DMS153 treated with DMSO at 0.1 percent for 48 hours (cell line): ENCODE measurements at regions not wholly inside any gene's neighbourhood (a gene's known extent, or its start where the extent isn't known, plus 50 kb on each side); places are given as distances from the start of the nearest gene placed in this dataset.
A peak's percentile ranks its signal among the peaks of the same experiment; 100 is the strongest.

Experiments
- DNase-seq: peaks from one replicate; lab custom pipeline; 2025; ENCODE audit not compliant: unreplicated experiment; lab: John Stamatoyannopoulos, UW

- no peak for DNase-seq
Measured at GRCh38 chr14:34025325-34026017, 74.6 kb upstream of the EGLN3 start.

DNA sequence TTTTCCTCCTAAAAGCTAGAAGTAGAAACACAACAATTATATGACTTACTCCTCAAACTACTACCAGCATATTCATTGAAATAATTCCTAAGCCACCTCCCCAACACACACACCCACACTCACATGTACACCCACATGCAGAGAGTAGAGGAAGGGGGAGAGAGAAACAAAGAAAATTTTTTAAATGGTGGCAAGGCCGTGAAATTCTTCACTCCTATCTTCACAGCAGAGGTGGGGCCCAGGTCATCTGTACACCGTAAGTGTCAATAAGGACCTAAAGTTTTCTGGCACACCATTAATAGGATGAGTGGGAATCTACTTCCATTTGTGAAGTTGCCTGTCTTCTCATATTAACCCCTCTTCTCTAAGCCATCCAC lies 73.9 kb upstream of the EGLN3 start:
- no peak for DNase-seq

DNA sequence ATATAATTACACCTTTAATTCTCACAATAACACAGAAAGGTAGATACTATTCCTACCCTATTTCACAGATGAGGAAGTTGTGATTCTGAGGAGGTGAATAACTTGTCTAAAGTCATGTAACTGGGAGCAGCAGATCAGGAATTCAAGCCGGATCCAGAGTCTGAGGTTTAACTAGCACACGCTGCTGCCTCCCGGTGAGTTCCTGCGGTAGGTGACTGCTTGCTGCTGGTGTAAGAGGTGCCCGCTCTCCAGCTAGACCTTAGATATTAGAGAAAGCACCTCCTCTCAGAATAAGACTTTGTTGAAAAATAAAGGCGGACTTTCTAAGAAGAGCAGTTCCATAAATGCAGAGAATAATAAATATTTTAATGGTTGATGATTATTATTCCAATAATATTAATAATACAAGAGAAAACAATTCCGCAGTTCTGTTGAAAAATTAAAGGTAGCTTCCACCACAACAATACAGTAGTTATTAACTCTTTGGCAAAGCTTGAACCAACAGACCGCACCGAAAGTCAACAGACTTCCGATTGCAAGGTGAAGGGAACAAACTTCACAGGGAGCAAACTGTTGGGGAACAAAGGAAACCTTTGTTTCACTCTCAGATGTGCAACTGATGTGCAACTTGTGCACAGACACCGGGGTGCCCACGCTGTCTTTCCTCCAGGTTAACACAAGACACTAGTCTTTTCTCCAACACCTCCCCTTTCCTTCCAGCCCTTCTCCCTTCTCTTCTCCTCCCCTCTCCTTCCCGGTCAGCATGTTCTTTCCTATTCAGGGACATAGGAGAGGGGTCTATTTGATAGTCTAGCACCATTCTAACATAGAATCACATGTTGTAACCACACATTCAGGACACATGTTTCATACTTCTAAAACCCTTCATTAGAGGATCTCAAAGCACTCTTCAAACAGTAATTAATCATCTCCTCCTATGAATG lies 73.2 kb upstream of the EGLN3 start:
- DNase-seq = no peak

DNA sequence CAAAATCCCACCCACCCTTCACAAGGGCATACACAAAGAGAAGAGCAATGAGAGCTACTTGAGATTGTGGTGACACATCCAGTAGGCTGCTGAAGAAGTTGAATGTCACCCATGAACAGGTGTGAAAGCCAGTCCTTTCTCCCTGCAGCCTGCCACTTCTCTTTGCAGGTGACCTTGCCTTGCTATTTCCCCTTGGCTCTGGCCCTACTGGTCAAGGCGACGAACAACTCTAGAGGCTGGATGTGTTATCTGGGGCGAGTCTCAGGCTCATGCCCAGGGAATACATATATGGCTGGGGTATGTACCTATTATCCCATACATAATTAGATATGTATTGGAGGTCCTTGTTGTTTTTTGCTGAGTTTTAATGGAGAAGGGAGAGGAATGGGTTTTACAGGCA lies 70.2 kb upstream of the EGLN3 start:
- DNase-seq = no peak

DNA sequence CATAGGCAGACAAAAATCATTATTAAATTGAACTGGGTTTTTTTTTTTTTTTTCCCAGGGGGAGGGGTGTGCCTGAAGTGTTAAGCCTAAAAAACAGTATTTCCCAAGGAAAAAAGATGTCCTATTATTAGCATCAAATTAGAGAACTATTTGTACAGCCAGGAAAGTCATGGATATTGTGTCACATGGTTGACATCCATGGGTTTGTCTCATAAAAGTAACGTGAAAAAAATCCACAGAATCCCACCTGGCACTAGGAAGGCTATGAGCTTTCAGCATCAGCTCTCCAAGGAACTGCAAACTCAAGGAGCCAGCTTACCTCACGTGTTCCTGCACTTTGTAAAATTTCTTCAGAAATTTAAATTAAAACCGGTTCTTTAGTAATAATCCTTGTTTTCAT lies 69.1 kb upstream of the EGLN3 start:
- no peak for DNase-seq

DNA sequence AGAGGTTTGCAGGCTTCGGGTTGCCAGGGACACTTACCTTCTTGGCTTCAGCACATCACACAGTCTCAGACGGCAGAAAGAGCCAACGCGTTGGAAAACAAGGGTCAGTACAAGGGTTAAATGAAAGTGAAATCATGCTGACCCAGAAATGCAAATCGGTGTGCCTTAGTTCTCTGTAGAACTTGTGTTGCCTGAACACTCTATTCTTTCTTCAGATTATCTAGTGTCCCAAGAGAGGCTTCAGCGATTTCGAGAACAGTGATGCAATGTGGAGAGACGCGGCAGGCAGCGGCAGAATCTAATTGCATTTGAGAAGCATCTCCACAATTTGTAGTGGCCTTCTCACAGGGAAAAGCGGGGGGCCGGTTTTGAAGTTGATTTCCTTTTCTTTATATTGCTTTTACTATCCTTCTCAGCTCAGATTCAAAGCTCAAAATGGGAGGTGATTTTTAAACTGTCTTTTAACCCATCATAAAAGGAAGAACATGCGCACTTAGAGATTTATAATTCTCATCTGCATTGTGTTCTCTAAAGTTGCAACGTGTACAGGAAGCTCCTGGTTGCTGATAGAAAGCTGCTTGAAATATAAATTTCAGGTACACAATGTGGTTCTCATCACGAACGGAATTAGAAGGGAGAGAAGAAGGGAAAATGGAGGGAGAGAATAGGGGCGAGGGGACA lies 67.8 kb upstream of the EGLN3 start:
- no peak for DNase-seq

DNA sequence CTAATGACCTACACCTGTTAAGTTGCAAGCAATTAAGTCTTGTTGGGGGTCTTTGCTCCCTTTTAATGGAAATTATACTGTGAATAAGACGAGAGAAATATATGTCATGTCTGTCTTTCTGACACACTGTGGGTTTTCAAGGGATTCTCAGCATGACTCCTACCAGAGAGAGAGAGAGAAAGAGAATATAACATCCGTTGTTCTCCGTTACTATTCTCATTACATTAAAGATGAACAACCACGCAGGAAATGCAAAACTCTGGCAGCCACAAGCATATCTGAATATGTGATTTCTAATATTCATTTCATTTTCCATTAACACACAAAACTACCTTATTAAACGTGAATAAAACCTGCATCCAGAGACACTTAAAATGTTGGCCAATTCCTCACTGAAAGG lies 67.3 kb upstream of the EGLN3 start:
- no peak for DNase-seq

GRCh38 chr14:34015383-34015782 lies 64.5 kb upstream of the EGLN3 start:
- no peak for DNase-seq

DNA sequence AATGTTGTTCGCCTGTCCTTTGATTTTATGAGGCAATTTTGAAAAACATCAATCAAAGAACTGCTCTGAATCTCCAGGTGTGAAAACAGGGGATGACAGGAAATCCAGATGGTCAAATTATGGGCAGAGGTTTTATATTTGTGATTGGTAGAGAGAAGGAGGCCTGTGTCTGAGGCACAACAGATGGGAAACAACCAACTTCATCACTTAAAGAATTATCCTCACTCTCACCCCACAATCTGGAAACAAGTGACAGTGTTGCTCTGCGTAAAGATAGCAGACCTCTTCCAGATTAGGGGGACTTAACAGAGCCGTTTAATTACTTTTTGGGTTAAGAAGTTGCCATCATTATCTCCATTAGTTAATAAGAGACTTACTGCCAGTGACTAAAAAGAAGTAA lies 64.1 kb upstream of the EGLN3 start:
- DNase-seq = no peak

DNA sequence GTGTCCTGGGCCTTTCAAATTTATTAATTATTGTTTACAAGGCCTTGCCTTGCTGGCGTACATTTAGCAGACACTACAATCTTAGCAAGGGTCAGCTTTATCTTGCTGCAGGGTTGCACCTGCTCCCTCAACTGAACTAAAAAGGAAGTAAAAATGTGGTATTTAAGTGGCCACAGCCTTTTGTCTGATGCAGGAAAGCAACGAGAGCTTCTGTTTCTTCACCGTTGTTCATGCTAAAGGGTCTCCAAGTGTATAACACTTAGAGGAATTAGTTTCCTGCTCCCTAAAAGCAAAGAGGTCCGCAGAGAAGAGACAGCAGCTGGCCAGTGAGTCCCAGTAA lies 62.8 kb upstream of the EGLN3 start:
- DNase-seq = peak; percentile 60

- DNase-seq = peak; percentile 60
Measured at GRCh38 chr14:34012978-34013720, 62.3 kb upstream of the EGLN3 start.

DNA sequence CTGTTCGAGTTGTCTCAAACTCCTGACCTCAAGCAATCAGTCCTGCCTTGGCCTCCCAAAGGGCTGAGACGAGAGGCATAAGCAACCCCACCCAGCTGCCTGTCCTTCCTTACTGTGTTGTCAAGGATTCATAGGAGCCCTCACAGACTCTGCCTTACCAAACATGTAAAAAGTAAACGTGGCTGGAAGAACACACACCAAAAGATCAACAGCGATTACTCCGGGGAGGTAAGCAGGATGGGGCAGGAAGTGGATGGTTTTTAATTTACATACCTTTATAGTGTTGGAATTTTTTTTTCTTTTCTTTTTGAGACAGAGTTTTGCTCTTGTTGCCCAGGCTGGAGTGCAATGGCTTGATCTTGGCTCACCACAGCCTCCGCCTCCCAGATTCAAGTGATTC lies 61.5 kb upstream of the EGLN3 start:
- no peak for DNase-seq

DNA sequence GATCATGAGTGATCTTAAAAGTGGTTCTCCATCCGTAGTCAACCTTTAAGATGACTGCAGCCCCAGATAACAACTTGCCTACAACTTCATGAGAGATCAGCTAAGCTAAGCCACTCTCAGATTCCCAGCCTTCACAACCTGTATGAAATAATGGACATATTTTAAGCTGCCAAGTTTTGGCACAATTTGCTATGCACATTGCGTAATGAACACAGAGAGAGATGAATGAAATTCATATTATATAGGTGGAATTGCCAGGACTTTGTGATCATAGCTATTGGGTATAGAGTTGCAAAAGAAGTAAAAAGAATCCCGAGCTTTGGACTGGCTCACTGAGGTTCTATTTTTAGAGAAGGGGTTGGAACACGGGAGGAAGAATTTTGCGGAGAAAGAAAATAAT lies 59.1 kb upstream of the EGLN3 start:
- no peak for DNase-seq

DNA sequence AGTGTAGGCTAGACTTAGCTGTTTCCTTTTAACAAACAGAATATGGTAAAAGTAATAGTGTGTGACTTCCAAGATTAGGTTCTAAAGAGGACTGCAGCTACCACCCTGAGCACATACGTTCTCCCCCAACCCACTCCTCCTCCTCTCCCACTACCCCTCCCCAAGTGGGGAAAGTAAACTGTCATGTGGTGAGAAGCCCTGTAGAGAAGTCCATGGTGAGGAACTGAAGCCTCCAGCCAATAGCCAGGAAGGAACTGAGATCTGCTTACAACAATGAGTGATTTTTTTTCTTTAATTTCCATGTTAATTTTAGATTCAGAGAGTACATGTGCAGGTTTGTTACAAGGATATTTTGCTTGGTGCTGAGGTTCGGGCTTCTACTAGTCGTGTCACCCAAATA lies 57.0 kb upstream of the EGLN3 start:
- DNase-seq = no peak

- DNase-seq = no peak
Measured at GRCh38 chr14:34005901-34006300, 55.0 kb upstream of the EGLN3 start.

DNA sequence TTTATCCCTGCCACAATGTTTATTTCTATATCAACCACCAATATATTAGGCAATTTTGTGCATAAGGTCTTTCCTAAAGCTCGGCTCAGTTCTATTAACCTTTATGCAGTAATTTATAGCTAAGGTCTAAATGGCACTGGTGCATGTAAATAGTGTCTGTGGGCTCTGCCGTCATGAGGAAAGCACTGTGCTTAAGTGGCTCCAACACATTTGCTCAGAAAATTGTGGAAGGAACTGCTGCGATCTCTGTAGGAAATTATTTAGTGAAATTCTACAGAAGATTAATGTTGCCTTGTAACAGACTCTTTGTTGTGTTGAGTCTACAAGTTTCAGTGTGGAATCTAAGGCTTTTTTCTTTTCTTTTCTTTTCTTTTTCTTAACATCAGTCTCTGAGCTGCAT lies 54.0 kb upstream of the EGLN3 start:
- DNase-seq = no peak

GRCh38 chr14:34003691-34004090 lies 52.8 kb upstream of the EGLN3 start:
- no peak for DNase-seq

- DNase-seq = no peak
Measured at GRCh38 chr14:34003082-34003668, 52.3 kb upstream of the EGLN3 start.
